Glomerular endothelial cell (primary cell): ENCODE measurements at regions not wholly inside any gene's neighbourhood (a gene's known extent, or its start where the extent isn't known, plus 50 kb on each side); places are given as distances from the start of the nearest gene placed in this dataset.
"Not testable (repeated sequence)": the region's sequence is repeated elsewhere in the genome, so short reads cannot be mapped to it uniquely, and the experiment has no call there.

Experiments
- DNase-seq: peaks from one replicate; pipeline ENCODE4 v3.0.0-alpha.2; 2011; ENCODE audit warnings: low read depth, low spot score; ENCODE audit errors: extremely low read depth

GRCh38 chr1:182235952-182236650 lies 155.5 kb downstream of the GLUL start:
- no peak for DNase-seq

GRCh38 chr1:182235604-182235951 lies 156.0 kb downstream of the GLUL start:
- DNase-seq: no peak

- DNase-seq: no peak
Measured at GRCh38 chr1:182229921-182230491, 161.6 kb downstream of the GLUL start.

- no peak for DNase-seq
Measured at GRCh38 chr1:182229451-182229850, 162.1 kb downstream of the GLUL start.

GRCh38 chr1:182227864-182228547 lies 163.6 kb downstream of the GLUL start:
- DNase-seq: no peak

- no peak for DNase-seq
Measured at GRCh38 chr1:182226618-182227017, 165.0 kb downstream of the GLUL start.

GRCh38 chr1:182225755-182226154 lies 164.2 kb upstream of the ZNF648 start:
- not testable (repeated sequence) for DNase-seq

GRCh38 chr1:182221990-182222389 lies 160.5 kb upstream of the ZNF648 start:
- DNase-seq: not testable (repeated sequence)

GRCh38 chr1:182221367-182221766 lies 159.9 kb upstream of the ZNF648 start:
- DNase-seq: not testable (repeated sequence)

GRCh38 chr1:182217967-182218366 lies 156.5 kb upstream of the ZNF648 start:
- no peak for DNase-seq

- DNase-seq: no peak
Measured at GRCh38 chr1:182217071-182217470, 155.6 kb upstream of the ZNF648 start.

GRCh38 chr1:182215764-182216163 lies 154.3 kb upstream of the ZNF648 start:
- DNase-seq: no peak

GRCh38 chr1:182213163-182213562 lies 151.7 kb upstream of the ZNF648 start:
- no peak for DNase-seq

- no peak for DNase-seq
Measured at GRCh38 chr1:182211386-182211785, 149.9 kb upstream of the ZNF648 start.

- DNase-seq: no peak
Measured at GRCh38 chr1:182210417-182210816, 148.9 kb upstream of the ZNF648 start.

GRCh38 chr1:182207300-182207699 lies 145.8 kb upstream of the ZNF648 start:
- DNase-seq: no peak

GRCh38 chr1:182206626-182207239 lies 145.2 kb upstream of the ZNF648 start:
- DNase-seq: no peak

- no peak for DNase-seq
Measured at GRCh38 chr1:182205351-182206022, 144.0 kb upstream of the ZNF648 start.

GRCh38 chr1:182203191-182203875 lies 141.8 kb upstream of the ZNF648 start:
- no peak for DNase-seq

- DNase-seq: not testable (repeated sequence)
Measured at GRCh38 chr1:182201490-182201889, 140.0 kb upstream of the ZNF648 start.
